Transverse colon (tissue), 4 donors: ENCODE measurements at regions not wholly inside any gene's neighbourhood (a gene's known extent, or its start where the extent isn't known, plus 50 kb on each side); places are given as distances from the start of the nearest gene placed in this dataset.

Experiments used
- EP300 ChIP-seq: sonication (generic); formaldehyde crosslinking; IDR thresholded peaks from one replicate; pipeline ENCODE4 v1.6.1; 2017; ENCODE audit warnings: antibody characterized with exemption, low read depth
- POLR2A ChIP-seq: fragments of 450-650 bp; IDR thresholded peaks from one replicate; pipeline ENCODE4 v1.6.1; 2016; ENCODE audit warnings: antibody characterized with exemption, mild to moderate bottlenecking, moderate library complexity
- POLR2AphosphoS5 ChIP-seq, 3 donors: sonication (generic); formaldehyde crosslinking; IDR thresholded peaks; one replicate each; pipeline ENCODE4 v1.6.1; 2016; ENCODE audit warnings: antibody characterized with exemption in 3 of 3
- TF ChIP-seq, protein P1 (sequence below), 5 experiments: fragments of 200-600 bp in 3 of 5; fragments of 450-650 bp in 2 of 5; sonication (generic) in 3 of 5; IDR thresholded peaks; 1 replicate in 2 of 5; 2 replicates in 3 of 5; pipeline ENCODE4 v1.5.1; 2016 to 2017; ENCODE audit warnings: antibody characterized with exemption in 5 of 5, inconsistent platforms in 3 of 5, mild to moderate bottlenecking in 2 of 5, moderate library complexity in 1 of 5

- TF ChIP-seq, protein P1, sequence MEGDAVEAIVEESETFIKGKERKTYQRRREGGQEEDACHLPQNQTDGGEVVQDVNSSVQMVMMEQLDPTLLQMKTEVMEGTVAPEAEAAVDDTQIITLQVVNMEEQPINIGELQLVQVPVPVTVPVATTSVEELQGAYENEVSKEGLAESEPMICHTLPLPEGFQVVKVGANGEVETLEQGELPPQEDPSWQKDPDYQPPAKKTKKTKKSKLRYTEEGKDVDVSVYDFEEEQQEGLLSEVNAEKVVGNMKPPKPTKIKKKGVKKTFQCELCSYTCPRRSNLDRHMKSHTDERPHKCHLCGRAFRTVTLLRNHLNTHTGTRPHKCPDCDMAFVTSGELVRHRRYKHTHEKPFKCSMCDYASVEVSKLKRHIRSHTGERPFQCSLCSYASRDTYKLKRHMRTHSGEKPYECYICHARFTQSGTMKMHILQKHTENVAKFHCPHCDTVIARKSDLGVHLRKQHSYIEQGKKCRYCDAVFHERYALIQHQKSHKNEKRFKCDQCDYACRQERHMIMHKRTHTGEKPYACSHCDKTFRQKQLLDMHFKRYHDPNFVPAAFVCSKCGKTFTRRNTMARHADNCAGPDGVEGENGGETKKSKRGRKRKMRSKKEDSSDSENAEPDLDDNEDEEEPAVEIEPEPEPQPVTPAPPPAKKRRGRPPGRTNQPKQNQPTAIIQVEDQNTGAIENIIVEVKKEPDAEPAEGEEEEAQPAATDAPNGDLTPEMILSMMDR (IDR thresholded peaks at IDR 0.05), result no peak
- no peak for TF ChIP-seq POLR2AphosphoS5 (IDR thresholded peaks at IDR 0.05)
- TF ChIP-seq EP300, result no peak
- TF ChIP-seq POLR2A, result no peak
Measured at GRCh38 chr1:238985312-238985711, 401.1 kb upstream of the CHRM3 start.
